ENCODE measurements at regions not wholly inside any gene's neighbourhood (a gene's known extent, or its start where the extent isn't known, plus 50 kb on each side); places are given as distances from the start of the nearest gene placed in this dataset.

DNA sequence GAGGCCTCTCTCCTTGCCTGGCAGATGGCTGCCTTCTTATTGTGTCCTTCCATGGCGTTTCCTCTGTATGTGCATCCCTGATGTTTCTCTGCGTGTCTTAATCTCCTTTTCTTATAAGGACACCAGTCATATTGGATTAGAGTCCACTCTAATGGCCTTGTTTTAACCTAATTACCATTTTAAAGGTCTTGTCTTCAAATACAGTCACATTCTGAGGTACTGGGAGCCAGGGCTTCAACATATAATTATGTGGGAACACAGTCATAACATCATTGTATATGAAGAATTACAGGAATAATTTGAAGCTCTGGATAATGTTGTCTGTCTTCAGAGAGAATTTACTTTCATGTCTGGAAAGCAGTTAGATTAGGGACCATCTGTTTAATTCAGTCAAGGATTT, 56.4 kb upstream of the PTGFR start:
- H3K36me3 ChIP-seq (ENCODE audit: control insufficient read depth, insufficient read depth, low read length), result no peaks in the 10 kb centered on the region
- no peaks in the 10 kb centered on the region for H3K79me2 ChIP-seq (ENCODE audit: control insufficient read depth, insufficient read depth, low read length)
- ATAC-seq (no peak), DNase-seq (ENCODE audit: extremely low read depth in 1 of 4, low spot score in 3 of 4) (no peak), FAIRE-seq (no peak)
- BruUV-seq (replicated peaks), result no TSS peak
- H3K27ac ChIP-seq (ENCODE audit: extremely low read depth, low read depth, low read length), result no peak overlapping the region
- no peaks in the 10 kb centered on the region for H3K4me1 ChIP-seq (replicated peaks in 1 of 2; ENCODE audit: control insufficient read depth in 2 of 2, insufficient read depth in 2 of 2, low read length in 2 of 2)
- no peak overlapping the region for H3K9ac ChIP-seq (ENCODE audit: insufficient read depth in 1 of 2, low read depth in 2 of 2, low read length in 2 of 2)
- H2AFZ ChIP-seq (ENCODE audit: low read depth, low read length), result no peak overlapping the region
- no peak overlapping the region for H3K4me3 ChIP-seq
- in situ Hi-C loops (cut with MboI), result no loop called here
- POLR2A ChIA-PET, result no interaction called here
- no peak overlapping the region for H3K4me2 ChIP-seq (ENCODE audit: insufficient read depth, low read length)
- no peaks in the 10 kb centered on the region for H3K9me3 ChIP-seq (replicated peaks; ENCODE audit: control insufficient read depth, insufficient read depth, low read depth, low read length)
- intact Hi-C loops (cut with micrococcal nuclease), result no loop called here
- CTCF ChIA-PET (ENCODE audit: low intra/inter-chr PET ratio), result no interaction called here
- no peaks in the 10 kb centered on the region for H3K27me3 ChIP-seq (ENCODE audit: control insufficient read depth in 2 of 2, insufficient read depth in 2 of 2, low read length in 2 of 2)
- no peaks in the 10 kb centered on the region for H4K20me1 ChIP-seq (replicated peaks; ENCODE audit: control insufficient read depth, insufficient read depth, low read length)
- TF ChIP-seq U2AF2 (optimal IDR thresholded peaks at IDR 0.05; ENCODE audit: low read depth, low read length) (no peak), POLR2B (IDR thresholded peaks at IDR 0.05; ENCODE audit: low read depth, partially characterized antibody) (no peak), GTF2F1 (IDR thresholded peaks at IDR 0.05; ENCODE audit: low read depth, low read length) (no peak), NFE2 (IDR thresholded peaks at IDR 0.05; ENCODE audit: low read depth) (no peak)
- TF ChIP-seq, protein P1, sequence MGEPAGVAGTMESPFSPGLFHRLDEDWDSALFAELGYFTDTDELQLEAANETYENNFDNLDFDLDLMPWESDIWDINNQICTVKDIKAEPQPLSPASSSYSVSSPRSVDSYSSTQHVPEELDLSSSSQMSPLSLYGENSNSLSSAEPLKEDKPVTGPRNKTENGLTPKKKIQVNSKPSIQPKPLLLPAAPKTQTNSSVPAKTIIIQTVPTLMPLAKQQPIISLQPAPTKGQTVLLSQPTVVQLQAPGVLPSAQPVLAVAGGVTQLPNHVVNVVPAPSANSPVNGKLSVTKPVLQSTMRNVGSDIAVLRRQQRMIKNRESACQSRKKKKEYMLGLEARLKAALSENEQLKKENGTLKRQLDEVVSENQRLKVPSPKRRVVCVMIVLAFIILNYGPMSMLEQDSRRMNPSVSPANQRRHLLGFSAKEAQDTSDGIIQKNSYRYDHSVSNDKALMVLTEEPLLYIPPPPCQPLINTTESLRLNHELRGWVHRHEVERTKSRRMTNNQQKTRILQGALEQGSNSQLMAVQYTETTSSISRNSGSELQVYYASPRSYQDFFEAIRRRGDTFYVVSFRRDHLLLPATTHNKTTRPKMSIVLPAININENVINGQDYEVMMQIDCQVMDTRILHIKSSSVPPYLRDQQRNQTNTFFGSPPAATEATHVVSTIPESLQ (CRISPR knock-in tag; IDR thresholded peaks at IDR 0.05), result no peak
- TF ChIP-seq, protein P2, sequence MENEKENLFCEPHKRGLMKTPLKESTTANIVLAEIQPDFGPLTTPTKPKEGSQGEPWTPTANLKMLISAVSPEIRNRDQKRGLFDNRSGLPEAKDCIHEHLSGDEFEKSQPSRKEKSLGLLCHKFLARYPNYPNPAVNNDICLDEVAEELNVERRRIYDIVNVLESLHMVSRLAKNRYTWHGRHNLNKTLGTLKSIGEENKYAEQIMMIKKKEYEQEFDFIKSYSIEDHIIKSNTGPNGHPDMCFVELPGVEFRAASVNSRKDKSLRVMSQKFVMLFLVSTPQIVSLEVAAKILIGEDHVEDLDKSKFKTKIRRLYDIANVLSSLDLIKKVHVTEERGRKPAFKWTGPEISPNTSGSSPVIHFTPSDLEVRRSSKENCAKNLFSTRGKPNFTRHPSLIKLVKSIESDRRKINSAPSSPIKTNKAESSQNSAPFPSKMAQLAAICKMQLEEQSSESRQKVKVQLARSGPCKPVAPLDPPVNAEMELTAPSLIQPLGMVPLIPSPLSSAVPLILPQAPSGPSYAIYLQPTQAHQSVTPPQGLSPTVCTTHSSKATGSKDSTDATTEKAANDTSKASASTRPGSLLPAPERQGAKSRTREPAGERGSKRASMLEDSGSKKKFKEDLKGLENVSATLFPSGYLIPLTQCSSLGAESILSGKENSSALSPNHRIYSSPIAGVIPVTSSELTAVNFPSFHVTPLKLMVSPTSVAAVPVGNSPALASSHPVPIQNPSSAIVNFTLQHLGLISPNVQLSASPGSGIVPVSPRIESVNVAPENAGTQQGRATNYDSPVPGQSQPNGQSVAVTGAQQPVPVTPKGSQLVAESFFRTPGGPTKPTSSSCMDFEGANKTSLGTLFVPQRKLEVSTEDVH (IDR thresholded peaks at IDR 0.05; ENCODE audit: low read depth, partially characterized antibody), result no peak
- no peaks in the 10 kb centered on the region for H3K9me1 ChIP-seq (ENCODE audit: control insufficient read depth, insufficient read depth, low read length)
- WGBS (ENCODE audit: insufficient coverage, low coverage, missing lambda C conversion rate), result 3% methylated on average over 2 of the region's 2 CpGs

Measured in K562 (cell line).